ENCODE measurements at regions not wholly inside any gene's neighbourhood (a gene's known extent, or its start where the extent isn't known, plus 50 kb on each side); places are given as distances from the start of the nearest gene placed in this dataset.

- TF ChIP-seq, protein P1, sequence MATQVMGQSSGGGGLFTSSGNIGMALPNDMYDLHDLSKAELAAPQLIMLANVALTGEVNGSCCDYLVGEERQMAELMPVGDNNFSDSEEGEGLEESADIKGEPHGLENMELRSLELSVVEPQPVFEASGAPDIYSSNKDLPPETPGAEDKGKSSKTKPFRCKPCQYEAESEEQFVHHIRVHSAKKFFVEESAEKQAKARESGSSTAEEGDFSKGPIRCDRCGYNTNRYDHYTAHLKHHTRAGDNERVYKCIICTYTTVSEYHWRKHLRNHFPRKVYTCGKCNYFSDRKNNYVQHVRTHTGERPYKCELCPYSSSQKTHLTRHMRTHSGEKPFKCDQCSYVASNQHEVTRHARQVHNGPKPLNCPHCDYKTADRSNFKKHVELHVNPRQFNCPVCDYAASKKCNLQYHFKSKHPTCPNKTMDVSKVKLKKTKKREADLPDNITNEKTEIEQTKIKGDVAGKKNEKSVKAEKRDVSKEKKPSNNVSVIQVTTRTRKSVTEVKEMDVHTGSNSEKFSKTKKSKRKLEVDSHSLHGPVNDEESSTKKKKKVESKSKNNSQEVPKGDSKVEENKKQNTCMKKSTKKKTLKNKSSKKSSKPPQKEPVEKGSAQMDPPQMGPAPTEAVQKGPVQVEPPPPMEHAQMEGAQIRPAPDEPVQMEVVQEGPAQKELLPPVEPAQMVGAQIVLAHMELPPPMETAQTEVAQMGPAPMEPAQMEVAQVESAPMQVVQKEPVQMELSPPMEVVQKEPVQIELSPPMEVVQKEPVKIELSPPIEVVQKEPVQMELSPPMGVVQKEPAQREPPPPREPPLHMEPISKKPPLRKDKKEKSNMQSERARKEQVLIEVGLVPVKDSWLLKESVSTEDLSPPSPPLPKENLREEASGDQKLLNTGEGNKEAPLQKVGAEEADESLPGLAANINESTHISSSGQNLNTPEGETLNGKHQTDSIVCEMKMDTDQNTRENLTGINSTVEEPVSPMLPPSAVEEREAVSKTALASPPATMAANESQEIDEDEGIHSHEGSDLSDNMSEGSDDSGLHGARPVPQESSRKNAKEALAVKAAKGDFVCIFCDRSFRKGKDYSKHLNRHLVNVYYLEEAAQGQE (IDR thresholded peaks at IDR 0.05; ENCODE audit: low read depth, low read length): no peak
- TF ChIP-seq RXRA (IDR thresholded peaks at IDR 0.05; ENCODE audit: borderline replicate concordance, low read depth): no peak
- TF ChIP-seq NRF1 (IDR thresholded peaks at IDR 0.05; ENCODE audit: low read depth, low read length): no peak
- no peak for TF ChIP-seq YY1 (IDR thresholded peaks at IDR 0.05; ENCODE audit: low read depth)
- TF ChIP-seq CHD2 (IDR thresholded peaks at IDR 0.05; ENCODE audit: low read length, partially characterized antibody): no peak
- TF ChIP-seq, protein P2, sequence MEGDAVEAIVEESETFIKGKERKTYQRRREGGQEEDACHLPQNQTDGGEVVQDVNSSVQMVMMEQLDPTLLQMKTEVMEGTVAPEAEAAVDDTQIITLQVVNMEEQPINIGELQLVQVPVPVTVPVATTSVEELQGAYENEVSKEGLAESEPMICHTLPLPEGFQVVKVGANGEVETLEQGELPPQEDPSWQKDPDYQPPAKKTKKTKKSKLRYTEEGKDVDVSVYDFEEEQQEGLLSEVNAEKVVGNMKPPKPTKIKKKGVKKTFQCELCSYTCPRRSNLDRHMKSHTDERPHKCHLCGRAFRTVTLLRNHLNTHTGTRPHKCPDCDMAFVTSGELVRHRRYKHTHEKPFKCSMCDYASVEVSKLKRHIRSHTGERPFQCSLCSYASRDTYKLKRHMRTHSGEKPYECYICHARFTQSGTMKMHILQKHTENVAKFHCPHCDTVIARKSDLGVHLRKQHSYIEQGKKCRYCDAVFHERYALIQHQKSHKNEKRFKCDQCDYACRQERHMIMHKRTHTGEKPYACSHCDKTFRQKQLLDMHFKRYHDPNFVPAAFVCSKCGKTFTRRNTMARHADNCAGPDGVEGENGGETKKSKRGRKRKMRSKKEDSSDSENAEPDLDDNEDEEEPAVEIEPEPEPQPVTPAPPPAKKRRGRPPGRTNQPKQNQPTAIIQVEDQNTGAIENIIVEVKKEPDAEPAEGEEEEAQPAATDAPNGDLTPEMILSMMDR (IDR thresholded peaks at IDR 0.05): no peak
- TF ChIP-seq SIN3A (IDR thresholded peaks at IDR 0.05; ENCODE audit: borderline replicate concordance, low read depth, low read length): no peak
- TF ChIP-seq RAD21 (IDR thresholded peaks at IDR 0.05; ENCODE audit: low read length): no peak
Measured at GRCh38 chr3:27628026-27628750, 93.9 kb downstream of the EOMES start.
